ENCODE measurements at regions not wholly inside any gene's neighbourhood (a gene's known extent, or its start where the extent isn't known, plus 50 kb on each side); places are given as distances from the start of the nearest gene placed in this dataset.

DNA sequence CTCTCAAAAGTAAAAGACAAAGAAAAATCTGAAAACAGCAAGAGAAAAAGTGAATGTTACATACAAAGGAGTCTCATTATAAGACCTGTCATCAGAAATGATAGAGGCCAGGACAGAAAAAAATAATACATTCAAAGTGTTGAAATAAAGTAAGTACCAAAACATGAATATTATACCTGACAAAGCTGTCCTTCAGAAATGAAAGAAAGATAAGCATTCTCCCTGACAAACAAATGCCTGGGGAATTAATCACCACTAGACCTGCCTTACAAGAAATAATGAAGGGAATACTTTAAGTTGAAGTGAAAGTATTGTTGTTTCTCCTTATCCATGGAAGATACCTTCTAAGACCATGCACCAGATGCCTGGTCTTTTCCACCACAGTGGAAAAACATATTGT lies 1605.2 kb upstream of the CDH6 start:
- H3K36me3 Mint-ChIP-seq (ENCODE audit: low read depth) = peaks cover 1% of the 10 kb centered on the region
- H3K27me3 Mint-ChIP-seq (ENCODE audit: low read depth) = no peaks in the 10 kb centered on the region
- no peak overlapping the region for H3K4me3 Mint-ChIP-seq
- H3K9me3 Mint-ChIP-seq = peaks cover 22% of the 10 kb centered on the region
- no peak overlapping the region for H3K27ac Mint-ChIP-seq
- DNase-seq (ENCODE audit: low spot score) = no peak
- no peaks in the 10 kb centered on the region for H3K4me1 Mint-ChIP-seq (ENCODE audit: low read depth)

DNA sequence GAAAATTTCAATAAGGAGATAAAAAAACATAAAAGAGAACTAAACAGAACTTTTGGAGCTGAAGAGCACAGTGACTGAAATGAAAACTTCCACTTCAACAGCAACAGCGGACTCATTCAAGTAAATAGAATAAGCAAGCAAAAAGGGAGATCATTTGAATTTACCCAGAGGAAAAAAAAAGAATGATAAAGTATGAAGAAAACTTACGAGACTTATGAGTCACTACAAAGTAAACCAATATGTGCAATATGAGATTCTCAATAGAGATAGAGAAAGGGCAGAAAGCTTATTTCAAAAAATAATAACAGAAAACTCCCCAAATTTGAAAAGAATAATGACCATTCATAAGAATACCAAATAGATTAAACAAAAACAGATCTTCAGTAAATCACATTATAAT lies 1605.7 kb upstream of the CDH6 start:
- Mint-ChIP-seq H3K36me3 (ENCODE audit: low read depth) (peaks cover 1% of the 10 kb centered on the region), H3K4me3 (no peak overlapping the region), H3K27ac (no peak overlapping the region), H3K27me3 (ENCODE audit: low read depth) (no peaks in the 10 kb centered on the region), H3K4me1 (ENCODE audit: low read depth) (no peaks in the 10 kb centered on the region), H3K9me3 (peaks cover 26% of the 10 kb centered on the region)
- no peak for DNase-seq (ENCODE audit: low spot score)

DNA sequence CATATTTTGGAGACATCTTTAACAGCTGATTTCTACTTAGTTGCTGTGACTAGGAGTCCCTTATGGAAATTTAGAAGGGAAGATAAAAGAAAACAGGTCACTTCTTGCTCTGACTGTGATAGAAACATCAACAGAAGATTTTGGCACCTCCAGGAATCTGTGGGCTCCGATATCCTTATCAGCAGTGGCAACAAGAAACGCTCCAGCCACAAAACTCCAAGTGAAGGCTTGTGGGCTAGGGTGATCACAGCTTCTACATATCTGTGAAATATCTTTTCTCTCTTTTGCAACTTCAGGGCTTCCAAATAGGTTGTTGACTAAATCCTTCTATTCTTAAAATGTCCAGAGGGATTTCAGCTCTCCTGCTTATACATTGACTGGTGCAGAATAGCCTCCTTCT lies 1625.5 kb upstream of the CDH6 start:
- H3K27ac Mint-ChIP-seq = no peak overlapping the region
- no peak overlapping the region for H3K4me3 Mint-ChIP-seq
- no peaks in the 10 kb centered on the region for H3K27me3 Mint-ChIP-seq (ENCODE audit: low read depth)
- DNase-seq (ENCODE audit: low spot score) = no peak
- no peaks in the 10 kb centered on the region for H3K4me1 Mint-ChIP-seq (ENCODE audit: low read depth)
- H3K9me3 Mint-ChIP-seq = peaks cover 30% of the 10 kb centered on the region
- no peaks in the 10 kb centered on the region for H3K36me3 Mint-ChIP-seq (ENCODE audit: low read depth)

DNA sequence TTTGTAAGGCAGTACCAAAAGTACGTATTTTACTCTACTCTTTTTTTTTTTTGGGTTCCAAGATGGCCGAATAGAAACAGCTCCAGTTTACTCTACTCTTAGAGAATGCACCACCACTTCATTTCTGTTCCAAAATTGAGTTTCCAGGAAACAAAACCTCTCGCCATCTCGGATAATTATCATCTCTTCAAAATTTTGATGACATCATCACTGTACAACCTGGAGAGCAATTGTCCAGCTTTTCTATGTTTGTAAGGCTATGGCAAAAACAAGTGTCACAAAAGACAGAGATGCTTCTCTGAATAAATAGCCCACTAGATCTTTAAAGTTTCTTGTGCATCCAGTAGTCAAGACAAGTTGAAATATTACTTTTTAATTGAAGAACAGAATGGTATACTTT lies 1631.9 kb upstream of the CDH6 start:
- H3K9me3 Mint-ChIP-seq = peaks cover 16% of the 10 kb centered on the region
- no peaks in the 10 kb centered on the region for H3K27me3 Mint-ChIP-seq (ENCODE audit: low read depth)
- no peaks in the 10 kb centered on the region for H3K4me1 Mint-ChIP-seq (ENCODE audit: low read depth)

DNA sequence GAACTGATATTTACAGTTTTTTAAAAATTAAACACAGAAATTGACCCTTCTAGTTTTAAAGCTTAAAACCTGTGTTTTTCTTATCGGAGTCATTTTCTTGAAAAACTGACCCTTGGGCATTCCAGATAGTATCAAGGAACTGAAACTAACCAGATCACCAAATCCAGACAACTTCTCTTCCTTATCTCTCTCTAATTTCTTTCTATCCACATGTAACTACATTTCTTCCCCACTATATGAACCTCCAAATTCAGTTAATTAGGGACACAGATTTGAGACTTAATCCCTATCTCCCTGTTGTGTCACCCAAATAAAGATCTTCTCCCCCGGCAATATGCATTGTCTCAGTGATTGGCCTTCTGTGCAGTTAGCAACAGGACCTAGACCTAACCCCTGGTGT lies 1643.0 kb upstream of the CDH6 start:
- no peak for DNase-seq (ENCODE audit: low spot score)
- Mint-ChIP-seq H3K27me3 (ENCODE audit: low read depth) (no peaks in the 10 kb centered on the region), H3K4me3 (no peak overlapping the region), H3K36me3 (ENCODE audit: low read depth) (no peaks in the 10 kb centered on the region), H3K9me3 (peaks cover 43% of the 10 kb centered on the region), H3K4me1 (ENCODE audit: low read depth) (no peaks in the 10 kb centered on the region), H3K27ac (no peak overlapping the region)

More for the DNA sequence above, 1631.9 kb upstream of the CDH6 start:
- no peak overlapping the region for H3K4me3 Mint-ChIP-seq
- no peaks in the 10 kb centered on the region for H3K36me3 Mint-ChIP-seq (ENCODE audit: low read depth)
- no peak for DNase-seq (ENCODE audit: low spot score)
- no peak overlapping the region for H3K27ac Mint-ChIP-seq

DNA sequence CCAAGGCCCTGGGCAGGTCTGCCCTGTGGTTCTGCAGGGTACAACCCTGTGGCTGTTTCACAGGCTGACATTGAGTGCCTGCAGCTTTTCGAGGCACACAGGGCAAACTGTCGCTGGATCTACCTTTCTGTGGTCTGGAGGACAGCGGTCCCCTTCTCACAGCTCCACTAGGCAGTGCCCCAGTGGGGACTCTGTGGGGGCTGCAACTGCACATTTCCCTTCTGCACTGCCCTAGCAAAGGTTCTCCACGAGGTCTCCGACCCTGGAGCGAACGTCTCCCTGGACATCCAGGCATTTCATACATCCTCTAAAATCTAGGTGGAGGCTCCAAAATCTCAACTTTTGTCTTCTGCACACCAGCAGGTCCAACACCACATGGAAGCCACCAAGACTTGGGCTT lies 1645.2 kb upstream of the CDH6 start:
- H3K36me3 Mint-ChIP-seq (ENCODE audit: low read depth) = no peaks in the 10 kb centered on the region
- H3K4me3 Mint-ChIP-seq = no peak overlapping the region
- no peak overlapping the region for H3K27ac Mint-ChIP-seq
- no peak for DNase-seq (ENCODE audit: low spot score)
- H3K4me1 Mint-ChIP-seq (ENCODE audit: low read depth) = no peaks in the 10 kb centered on the region
- peaks cover 41% of the 10 kb centered on the region for H3K9me3 Mint-ChIP-seq
- H3K27me3 Mint-ChIP-seq (ENCODE audit: low read depth) = no peaks in the 10 kb centered on the region

DNA sequence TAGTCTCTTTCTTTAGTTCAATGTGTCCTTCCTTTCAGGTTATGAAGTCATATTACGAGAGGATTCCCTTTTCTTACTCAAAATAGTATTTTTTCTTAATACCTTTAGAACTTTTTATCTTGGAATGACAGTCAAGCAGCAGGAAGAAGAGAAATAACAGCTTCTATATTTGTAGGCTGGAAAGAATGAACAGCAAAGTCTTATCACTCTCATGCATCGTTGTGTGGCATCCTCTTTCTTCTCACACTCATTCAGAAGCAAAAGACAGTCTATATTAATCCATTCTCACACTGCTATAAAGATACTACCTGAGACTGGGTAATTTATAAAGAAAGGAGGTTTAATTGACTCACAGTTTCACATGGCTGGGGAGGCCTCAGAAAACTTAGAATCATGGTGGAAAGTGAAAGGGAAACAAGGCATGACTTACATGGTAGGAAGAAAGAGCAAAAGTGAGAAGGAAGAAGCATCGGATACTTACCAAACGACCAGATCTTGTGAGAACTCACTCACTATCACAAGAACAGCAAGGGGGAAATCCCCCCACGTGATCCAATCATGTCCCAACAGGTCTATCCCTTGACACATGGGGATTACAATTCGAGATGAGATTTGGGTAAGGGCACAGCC lies 1646.1 kb upstream of the CDH6 start:
- Mint-ChIP-seq H3K9me3 (peaks cover 45% of the 10 kb centered on the region), H3K27ac (no peak overlapping the region), H3K36me3 (ENCODE audit: low read depth) (no peaks in the 10 kb centered on the region), H3K27me3 (ENCODE audit: low read depth) (no peaks in the 10 kb centered on the region), H3K4me3 (no peak overlapping the region), H3K4me1 (ENCODE audit: low read depth) (no peaks in the 10 kb centered on the region)
- no peak for DNase-seq (ENCODE audit: low spot score)

DNA sequence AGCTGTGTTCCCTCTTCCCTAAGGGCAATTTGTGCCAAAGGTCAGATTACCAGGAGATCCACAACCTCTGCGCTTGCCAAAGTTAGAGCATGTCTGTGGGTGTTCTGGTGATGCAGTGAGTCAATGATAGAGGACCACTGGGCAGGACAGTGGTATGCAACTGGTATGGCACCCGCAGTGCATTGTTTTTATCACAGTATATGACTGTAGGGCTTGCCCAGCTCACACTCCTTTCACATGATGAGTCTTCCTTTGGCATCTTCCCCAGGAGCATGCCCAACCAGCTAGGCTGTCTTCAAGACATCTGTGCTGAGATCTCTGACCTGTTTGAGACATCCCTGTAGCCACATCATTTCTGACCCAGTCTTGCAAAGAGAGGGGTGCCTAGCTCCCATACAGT lies 1650.0 kb upstream of the CDH6 start:
- Mint-ChIP-seq H3K36me3 (ENCODE audit: low read depth) (no peaks in the 10 kb centered on the region), H3K4me1 (ENCODE audit: low read depth) (no peaks in the 10 kb centered on the region), H3K27ac (no peak overlapping the region), H3K27me3 (ENCODE audit: low read depth) (no peaks in the 10 kb centered on the region), H3K9me3 (peaks cover 52% of the 10 kb centered on the region), H3K4me3 (no peak overlapping the region)
- DNase-seq (ENCODE audit: low spot score) = no peak

DNA sequence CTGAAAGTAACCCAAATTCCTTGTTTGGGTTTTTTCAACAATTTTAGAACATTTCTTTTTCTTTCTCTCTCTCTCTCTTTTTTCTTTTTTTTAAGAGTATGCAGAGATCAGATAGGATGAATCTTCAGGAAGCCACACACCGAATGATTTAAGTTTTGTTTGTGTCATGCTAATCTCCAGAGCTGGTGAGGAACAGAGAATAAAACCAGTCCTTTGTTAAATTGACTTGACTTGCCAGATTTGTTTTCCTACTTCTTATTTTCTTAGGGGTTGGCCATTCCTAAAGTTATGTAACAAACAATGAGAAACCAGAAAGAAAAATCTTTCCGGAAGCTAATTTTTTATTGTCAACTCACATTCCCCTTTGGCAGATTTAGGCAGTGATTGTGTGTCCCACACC lies 1669.3 kb upstream of the CDH6 start:
- Mint-ChIP-seq H3K4me3 (no peak overlapping the region), H3K4me1 (ENCODE audit: low read depth) (no peaks in the 10 kb centered on the region), H3K36me3 (ENCODE audit: low read depth) (no peaks in the 10 kb centered on the region), H3K9me3 (peaks cover 34% of the 10 kb centered on the region), H3K27me3 (ENCODE audit: low read depth) (no peaks in the 10 kb centered on the region), H3K27ac (no peak overlapping the region)
- DNase-seq (ENCODE audit: low spot score) = no peak

DNA sequence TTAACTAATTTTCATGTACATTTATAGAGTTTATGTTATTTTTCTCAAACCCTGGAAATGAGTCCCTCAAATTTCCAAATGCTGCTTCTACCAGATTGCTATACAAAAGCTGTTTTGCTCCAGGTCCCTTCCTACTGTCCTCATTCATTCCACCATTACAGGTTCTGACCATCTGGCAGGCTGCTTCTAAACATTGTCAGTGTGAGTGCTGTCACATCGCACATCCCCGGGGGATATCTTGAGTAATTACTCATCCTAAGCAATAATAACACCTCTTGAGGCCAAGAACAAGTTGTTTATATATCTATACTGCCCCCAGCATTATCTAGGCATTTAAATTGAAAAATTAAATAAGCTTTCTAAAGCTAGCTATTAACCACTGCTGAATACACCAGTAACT lies 1675.3 kb upstream of the CDH6 start:
- Mint-ChIP-seq H3K36me3 (ENCODE audit: low read depth) (no peaks in the 10 kb centered on the region), H3K4me3 (no peak overlapping the region), H3K4me1 (ENCODE audit: low read depth) (no peaks in the 10 kb centered on the region), H3K9me3 (peaks cover 31% of the 10 kb centered on the region), H3K27ac (no peak overlapping the region), H3K27me3 (ENCODE audit: low read depth) (no peaks in the 10 kb centered on the region)
- no peak for DNase-seq (ENCODE audit: low spot score)

GRCh38 chr5:29516224-29516623 lies 1677.3 kb upstream of the CDH6 start:
- Mint-ChIP-seq H3K27me3 (ENCODE audit: low read depth) (no peaks in the 10 kb centered on the region), H3K4me3 (no peak overlapping the region), H3K9me3 (peaks cover 31% of the 10 kb centered on the region), H3K36me3 (ENCODE audit: low read depth) (no peaks in the 10 kb centered on the region), H3K27ac (no peak overlapping the region), H3K4me1 (ENCODE audit: low read depth) (no peaks in the 10 kb centered on the region)
- no peak for DNase-seq (ENCODE audit: low spot score)

DNA sequence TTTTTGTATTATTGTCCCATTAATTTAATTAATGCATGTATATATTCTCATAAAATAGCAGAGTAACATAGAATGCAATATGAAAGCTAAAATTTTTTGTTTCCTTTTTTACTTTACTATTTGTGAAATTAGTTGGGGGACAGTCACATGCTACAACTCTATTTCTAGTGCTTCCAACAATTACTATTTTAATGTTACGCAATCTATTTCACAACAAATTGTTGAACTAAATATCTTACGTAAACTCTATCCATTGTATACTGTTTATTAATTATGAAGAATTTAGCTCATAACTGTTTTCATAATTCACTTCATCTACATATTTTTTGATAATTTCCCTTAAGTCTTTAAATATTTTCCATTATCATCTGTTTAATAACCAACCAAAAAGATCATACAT lies 1685.4 kb upstream of the CDH6 start:
- Mint-ChIP-seq H3K9me3 (peaks cover 39% of the 10 kb centered on the region), H3K36me3 (ENCODE audit: low read depth) (no peaks in the 10 kb centered on the region), H3K27ac (no peak overlapping the region), H3K4me3 (no peak overlapping the region), H3K27me3 (ENCODE audit: low read depth) (no peaks in the 10 kb centered on the region), H3K4me1 (ENCODE audit: low read depth) (no peaks in the 10 kb centered on the region)
- no peak for DNase-seq (ENCODE audit: low spot score)

DNA sequence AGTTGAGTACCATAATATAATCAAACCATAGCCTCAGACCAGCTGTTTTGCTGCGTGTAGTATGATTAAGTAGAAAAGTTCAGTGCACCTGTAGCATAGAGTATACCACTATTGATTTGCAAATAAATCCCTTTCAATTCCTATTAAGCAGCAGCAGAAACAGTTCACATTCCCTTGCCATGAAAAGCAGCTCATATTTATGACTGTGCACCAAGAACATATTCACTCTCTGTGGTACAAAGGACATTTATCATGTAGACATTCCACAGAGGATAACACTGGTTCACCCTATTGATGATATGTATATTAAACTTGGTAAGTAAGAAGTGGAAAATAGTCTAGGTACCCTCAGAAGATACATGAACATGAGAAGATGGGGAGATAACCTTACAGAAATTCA lies 1689.1 kb upstream of the CDH6 start:
- no peak for DNase-seq (ENCODE audit: low spot score)
- H3K4me3 Mint-ChIP-seq = no peak overlapping the region
- peaks cover 37% of the 10 kb centered on the region for H3K9me3 Mint-ChIP-seq
- no peaks in the 10 kb centered on the region for H3K4me1 Mint-ChIP-seq (ENCODE audit: low read depth)
- H3K36me3 Mint-ChIP-seq (ENCODE audit: low read depth) = no peaks in the 10 kb centered on the region
- H3K27ac Mint-ChIP-seq = no peak overlapping the region
- H3K27me3 Mint-ChIP-seq (ENCODE audit: low read depth) = no peaks in the 10 kb centered on the region

DNA sequence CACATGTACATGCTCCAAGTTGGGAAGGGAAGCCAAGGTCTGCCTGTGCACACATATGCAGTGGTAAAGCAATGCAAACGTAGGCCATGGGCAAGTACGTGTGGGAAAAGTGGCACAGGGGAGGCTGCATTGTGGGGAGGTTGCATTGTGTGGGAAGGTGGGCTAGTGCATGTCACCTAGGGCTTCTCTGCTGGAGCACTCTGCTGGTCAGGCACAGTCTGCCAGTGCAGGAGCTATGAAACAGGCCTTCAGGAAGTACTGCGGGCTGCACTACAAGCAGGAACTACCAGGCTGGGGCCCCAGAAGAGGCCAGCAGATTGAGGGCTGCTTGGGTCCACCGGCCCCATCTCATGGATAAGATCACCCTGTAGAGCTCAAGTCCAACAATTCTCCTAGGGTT lies 1694.6 kb upstream of the CDH6 start:
- H3K36me3 Mint-ChIP-seq (ENCODE audit: low read depth) = no peaks in the 10 kb centered on the region
- H3K9me3 Mint-ChIP-seq = peaks cover 56% of the 10 kb centered on the region
- no peak overlapping the region for H3K27ac Mint-ChIP-seq
- H3K27me3 Mint-ChIP-seq (ENCODE audit: low read depth) = no peaks in the 10 kb centered on the region
- no peak overlapping the region for H3K4me3 Mint-ChIP-seq
- DNase-seq (ENCODE audit: low spot score) = no peak
- no peaks in the 10 kb centered on the region for H3K4me1 Mint-ChIP-seq (ENCODE audit: low read depth)

DNA sequence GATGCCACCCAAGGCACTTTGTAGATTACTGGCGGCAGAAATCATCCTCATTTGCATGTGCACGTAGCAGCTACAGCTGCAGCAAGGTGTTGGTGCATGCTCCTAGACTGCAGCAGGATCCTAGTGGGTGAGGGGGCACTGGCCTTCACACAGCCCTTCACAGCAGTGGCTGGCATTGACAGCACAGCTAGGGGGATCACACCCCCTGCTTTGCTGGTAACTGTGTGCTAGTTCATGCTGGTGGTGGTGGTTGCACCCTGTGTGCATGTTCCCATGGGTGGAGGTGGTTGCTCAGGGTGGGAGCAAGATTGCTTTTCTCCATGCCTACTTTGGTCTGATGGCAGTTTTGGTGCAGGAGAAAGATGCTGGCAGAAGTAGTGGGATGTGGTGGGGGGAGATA lies 1695.1 kb upstream of the CDH6 start:
- no peak for DNase-seq (ENCODE audit: low spot score)
- no peaks in the 10 kb centered on the region for H3K36me3 Mint-ChIP-seq (ENCODE audit: low read depth)
- no peak overlapping the region for H3K4me3 Mint-ChIP-seq
- no peaks in the 10 kb centered on the region for H3K27me3 Mint-ChIP-seq (ENCODE audit: low read depth)
- peaks cover 55% of the 10 kb centered on the region for H3K9me3 Mint-ChIP-seq
- H3K27ac Mint-ChIP-seq = no peak overlapping the region
- no peaks in the 10 kb centered on the region for H3K4me1 Mint-ChIP-seq (ENCODE audit: low read depth)
